ENCODE measurements at regions not wholly inside any gene's neighbourhood (a gene's known extent, or its start where the extent isn't known, plus 50 kb on each side); places are given as distances from the start of the nearest gene placed in this dataset.
"Not testable (repeated sequence)": the region's sequence is repeated elsewhere in the genome, so short reads cannot be mapped to it uniquely, and the experiment has no call there.

GRCh38 chr4:167858127-167858526 lies 234.2 kb upstream of the ANXA10 start:
- not testable (repeated sequence) for TF ChIP-seq CTCF (IDR thresholded peaks at IDR 0.05); POLR2A (IDR thresholded peaks at IDR 0.05); POLR2AphosphoS5 (IDR thresholded peaks at IDR 0.05); EP300 (IDR thresholded peaks at IDR 0.05; ENCODE audit: low read depth)

Data from transverse colon (tissue), 4 donors.